Small intestine (tissue), 7 donors: ENCODE measurements at regions not wholly inside any gene's neighbourhood (a gene's known extent, or its start where the extent isn't known, plus 50 kb on each side); places are given as distances from the start of the nearest gene placed in this dataset.

Experiments used
- DNase-seq, 2 donors: peaks; one replicate each; pipeline versions ENCODE4 v3.0.0 to v3.0.0-alpha.2; 2013
- FAIRE-seq: peaks from 2 replicates; lab custom pipeline; 2012; peaks lifted over from hg19 to GRCh38; lab: Jason Lieb, UNC
- H3K27ac ChIP-seq, 3 donors: one replicate each; pipeline ENCODE4 v1.5.1; 2013; ENCODE audit warnings: low read length in 2 of 3, mild to moderate bottlenecking in 2 of 3, control low read depth in 1 of 3, inconsistent platforms in 1 of 3, low read depth in 1 of 3, moderate library complexity in 1 of 3
- H3K27me3 ChIP-seq, 3 donors: one replicate each; pipeline ENCODE4 v1.6.1; 2013; ENCODE audit warnings: low read length in 3 of 3, inconsistent platforms in 1 of 3; ENCODE audit not compliant: control insufficient read depth in 3 of 3, insufficient read depth in 3 of 3
- H3K36me3 ChIP-seq, 3 donors: one replicate each; pipeline ENCODE4 v1.6.1; 2013; ENCODE audit warnings: low read length in 3 of 3, inconsistent platforms in 1 of 3, low read depth in 1 of 3, mild to moderate bottlenecking in 1 of 3, moderate library complexity in 1 of 3; ENCODE audit not compliant: control insufficient read depth in 3 of 3, insufficient read depth in 2 of 3
- H3K4me1 ChIP-seq, 3 donors: one replicate each; pipeline ENCODE4 v1.6.1; 2013; ENCODE audit warnings: low read length in 2 of 3, inconsistent platforms in 1 of 3, low read depth in 1 of 3, mild to moderate bottlenecking in 1 of 3, moderate library complexity in 1 of 3; ENCODE audit not compliant: control insufficient read depth in 3 of 3, insufficient read depth in 2 of 3
- H3K4me3 ChIP-seq, 3 donors: one replicate each; pipeline ENCODE4 v1.5.1; 2013; ENCODE audit warnings: low read length in 3 of 3, control low read depth in 1 of 3, inconsistent platforms in 1 of 3, low read depth in 1 of 3, mild to moderate bottlenecking in 1 of 3, moderate library complexity in 1 of 3
- H3K9me3 ChIP-seq, 2 donors: one replicate each; pipeline ENCODE4 v1.6.1; 2013; ENCODE audit warnings: low read depth in 1 of 2, low read length in 1 of 2; ENCODE audit not compliant: control insufficient read depth in 2 of 2, insufficient read depth in 1 of 2
- WGBS, 3 donors: extraction: QIAGEN DNeasy Blood & Tissue Kit; methylation state at CpG; one replicate each; pipeline ENCODE4 v1.1.7; 2013; 5-methylcytosine and 5-hydroxymethylcytosine counted together
- donor health status: healthy with polysubstance abuse.
- donor health status: control.
- donor health status: control.
- donor health status: Bipolar disorder and iron deficiency.
- donor health status: healthy.

DNA sequence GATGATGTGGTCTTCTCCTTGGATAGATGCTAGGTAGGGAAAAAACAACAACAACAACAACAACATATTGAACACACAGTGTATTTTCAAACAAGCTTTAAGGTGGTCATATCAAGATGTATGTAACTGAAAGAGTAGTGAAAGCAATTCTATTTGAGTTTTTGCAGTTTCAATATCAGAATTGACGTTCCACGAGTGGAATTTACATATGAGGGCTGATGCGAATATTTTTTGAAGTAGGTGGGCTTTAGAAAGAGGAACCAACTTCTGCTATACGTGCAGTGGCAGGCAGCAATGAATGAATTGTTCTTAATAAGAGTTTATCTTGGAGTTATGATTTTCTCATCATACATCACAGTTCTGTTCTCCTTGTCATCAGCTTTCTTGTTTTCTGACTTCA lies 151.9 kb upstream of the CNTN3 start:
- FAIRE-seq (no peak), DNase-seq (no peak)
- H3K36me3 ChIP-seq: no peaks in the 10 kb centered on the region
- H3K4me3 ChIP-seq: no peak overlapping the region
- no peaks in the 10 kb centered on the region for H3K4me1 ChIP-seq
- H3K27me3 ChIP-seq: no peaks in the 10 kb centered on the region
- no peak overlapping the region for H3K27ac ChIP-seq
- WGBS, 3 donors: 65 to 74% (median 71%) methylated on average over 4 of the region's 4 CpGs
- no peaks in the 10 kb centered on the region for H3K9me3 ChIP-seq

DNA sequence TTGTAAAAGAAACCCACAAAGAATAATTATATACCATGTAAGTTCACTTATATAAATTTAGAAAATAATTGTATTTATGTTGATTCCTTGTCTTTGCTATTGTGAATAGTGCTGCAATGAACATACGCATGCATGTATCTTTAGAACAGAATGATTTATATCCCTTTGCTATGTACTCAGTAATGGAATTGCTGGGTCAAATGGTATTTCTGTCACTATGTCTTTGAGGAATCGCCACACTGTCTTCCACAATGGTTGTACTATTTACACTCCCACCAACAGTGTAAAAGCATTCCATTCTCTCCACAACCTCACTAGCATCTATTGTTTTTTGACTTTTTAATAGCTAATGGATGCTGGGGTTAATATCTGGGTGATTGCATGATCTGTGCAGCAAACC lies 149.4 kb upstream of the CNTN3 start:
- Histone ChIP-seq H3K9me3 (no peaks in the 10 kb centered on the region), H3K36me3 (no peaks in the 10 kb centered on the region), H3K27ac (no peak overlapping the region), H3K4me1 (no peaks in the 10 kb centered on the region), H3K27me3 (no peaks in the 10 kb centered on the region), H3K4me3 (no peak overlapping the region)
- DNase-seq (no peak), FAIRE-seq (no peak)
- WGBS, 3 donors: 64 to 78% (median 78%) methylated on average over 2 of the region's 2 CpGs

- Histone ChIP-seq H3K4me3 (no peak overlapping the region), H3K27ac (no peak overlapping the region), H3K4me1 (no peaks in the 10 kb centered on the region), H3K36me3 (no peaks in the 10 kb centered on the region), H3K9me3 (no peaks in the 10 kb centered on the region), H3K27me3 (no peaks in the 10 kb centered on the region)
- WGBS, 3 donors: 63 to 75% (median 70%) methylated on average over 2 of the region's 2 CpGs
- FAIRE-seq: no peak
- no peak for DNase-seq
Observed at GRCh38 chr3:74756674-74757073, 142.2 kb upstream of the CNTN3 start.

DNA sequence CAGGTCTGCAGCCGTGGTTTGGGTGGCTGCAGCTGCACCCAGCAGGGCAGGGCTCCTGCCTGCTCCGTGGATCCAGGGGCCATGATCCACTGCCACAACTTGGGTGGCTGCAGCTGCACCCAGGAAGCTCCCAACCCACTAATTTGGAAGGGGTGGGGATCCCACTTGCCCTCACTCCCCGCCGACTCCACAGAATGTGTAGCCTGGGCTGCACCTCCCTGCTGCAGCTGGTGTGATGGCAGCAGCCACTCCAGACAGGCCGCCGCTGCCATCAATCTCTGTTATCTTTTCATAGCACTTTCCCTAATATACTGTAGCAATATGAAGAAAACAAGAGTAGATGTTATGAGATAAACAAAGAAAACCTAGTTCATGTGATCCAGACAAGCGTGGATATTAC lies 137.8 kb upstream of the CNTN3 start:
- no peak overlapping the region for H3K27ac ChIP-seq
- 80 to 84% (median 84%) methylated on average over 7 of the region's 7 CpGs for WGBS, 3 donors
- no peaks in the 10 kb centered on the region for H3K27me3 ChIP-seq
- H3K9me3 ChIP-seq: no peaks in the 10 kb centered on the region
- H3K4me1 ChIP-seq: no peaks in the 10 kb centered on the region
- H3K4me3 ChIP-seq: no peak overlapping the region
- no peak for DNase-seq
- no peaks in the 10 kb centered on the region for H3K36me3 ChIP-seq
- FAIRE-seq: no peak

DNA sequence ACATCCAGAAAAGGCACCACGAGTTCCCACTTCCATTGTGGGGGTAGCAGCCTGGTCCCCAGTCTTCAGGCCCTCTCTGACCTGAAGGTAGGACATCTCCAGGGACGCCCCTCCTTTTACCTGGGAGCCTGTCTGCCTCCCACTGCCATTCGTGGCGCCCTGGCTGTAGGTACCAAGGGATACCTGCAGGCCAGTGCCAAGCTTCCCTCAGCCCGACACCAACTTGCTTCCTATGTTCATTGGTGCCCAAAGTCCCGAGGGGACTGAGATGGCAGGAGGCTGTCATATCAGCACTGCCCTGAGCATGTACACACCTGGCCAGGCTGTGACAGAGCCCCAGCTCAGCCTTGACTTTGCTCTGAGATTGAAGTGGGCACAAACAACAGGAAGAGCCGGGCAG lies 137.3 kb upstream of the CNTN3 start:
- DNase-seq: no peak
- Histone ChIP-seq H3K27ac (no peak overlapping the region), H3K27me3 (no peaks in the 10 kb centered on the region), H3K36me3 (no peaks in the 10 kb centered on the region), H3K9me3 (no peaks in the 10 kb centered on the region), H3K4me1 (no peaks in the 10 kb centered on the region), H3K4me3 (no peak overlapping the region)
- 71 to 75% (median 72%) methylated on average over 7 of the region's 7 CpGs for WGBS, 3 donors
- no peak for FAIRE-seq

DNA sequence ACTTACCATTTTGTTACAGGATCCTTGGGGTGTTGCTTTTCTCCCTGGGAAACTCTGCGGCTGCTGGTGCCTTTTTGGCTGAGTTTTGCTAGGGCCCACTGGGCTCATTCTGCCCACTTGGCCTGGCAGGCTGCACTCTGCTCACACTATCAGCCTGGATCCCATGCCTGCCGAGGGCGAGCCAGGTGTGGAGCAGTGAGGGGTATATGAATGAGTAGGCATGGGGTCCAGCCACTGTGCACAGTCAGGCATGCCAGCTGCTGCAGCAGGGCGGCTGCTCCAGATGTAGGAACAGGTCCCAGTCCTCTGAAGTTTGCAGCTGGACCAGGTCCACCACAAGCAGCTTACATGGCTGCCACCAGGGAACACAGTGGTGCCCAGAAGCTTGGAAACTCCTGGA lies 136.4 kb upstream of the CNTN3 start:
- no peaks in the 10 kb centered on the region for H3K4me1 ChIP-seq
- DNase-seq (no peak), FAIRE-seq (no peak)
- H3K27me3 ChIP-seq: no peaks in the 10 kb centered on the region
- no peaks in the 10 kb centered on the region for H3K9me3 ChIP-seq
- no peak overlapping the region for H3K4me3 ChIP-seq
- H3K27ac ChIP-seq: no peak overlapping the region
- H3K36me3 ChIP-seq: no peaks in the 10 kb centered on the region
- 78 to 91% (median 89%) methylated on average over 4 of the region's 4 CpGs for WGBS, 3 donors

DNA sequence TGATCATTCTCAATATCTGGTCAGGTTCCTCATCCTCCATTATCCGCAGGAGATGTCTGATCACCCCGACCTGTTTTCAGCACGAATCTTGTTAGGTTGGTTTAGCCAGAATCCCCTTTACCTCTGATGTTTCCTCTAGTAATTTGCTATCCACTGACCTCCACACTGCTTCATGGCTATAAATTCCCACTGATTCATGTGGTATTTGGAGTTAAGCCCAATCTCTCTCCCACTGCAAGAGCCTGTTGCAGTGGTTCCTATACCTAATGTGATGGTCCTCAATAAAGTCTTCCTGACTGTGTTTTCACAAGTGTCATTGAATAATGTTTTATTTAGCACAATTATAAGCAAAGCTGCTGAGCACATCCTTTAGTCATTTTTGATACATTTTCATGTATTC lies 124.8 kb upstream of the CNTN3 start:
- 82 to 85% (median 82%) methylated on average over 3 of the region's 3 CpGs for WGBS, 3 donors
- Histone ChIP-seq H3K27ac (no peak overlapping the region), H3K36me3 (no peaks in the 10 kb centered on the region), H3K9me3 (no peaks in the 10 kb centered on the region), H3K4me3 (no peak overlapping the region), H3K27me3 (no peaks in the 10 kb centered on the region), H3K4me1 (no peaks in the 10 kb centered on the region)
- DNase-seq (no peak), FAIRE-seq (no peak)

- H3K4me1 ChIP-seq: no peaks in the 10 kb centered on the region
- no peaks in the 10 kb centered on the region for H3K9me3 ChIP-seq
- DNase-seq (no peak), FAIRE-seq (no peak)
- no peak overlapping the region for H3K4me3 ChIP-seq
- no peaks in the 10 kb centered on the region for H3K27me3 ChIP-seq
- no peak overlapping the region for H3K27ac ChIP-seq
- H3K36me3 ChIP-seq: no peaks in the 10 kb centered on the region
Observed at GRCh38 chr3:74722211-74722610, 107.8 kb upstream of the CNTN3 start.

- H3K9me3 ChIP-seq: no peaks in the 10 kb centered on the region
- no peaks in the 10 kb centered on the region for H3K4me1 ChIP-seq
- no peaks in the 10 kb centered on the region for H3K36me3 ChIP-seq
- 60 to 77% (median 66%) methylated on average over 4 of the region's 4 CpGs for WGBS, 3 donors
- no peaks in the 10 kb centered on the region for H3K27me3 ChIP-seq
- H3K4me3 ChIP-seq: no peak overlapping the region
- DNase-seq (no peak), FAIRE-seq (no peak)
- H3K27ac ChIP-seq: no peak overlapping the region
Observed at GRCh38 chr3:74713977-74714376, 99.5 kb upstream of the CNTN3 start.
